Vagina (tissue), 2 donors: ENCODE measurements at regions not wholly inside any gene's neighbourhood (a gene's known extent, or its start where the extent isn't known, plus 50 kb on each side); places are given as distances from the start of the nearest gene placed in this dataset.

Experiments
- DNase-seq, 2 donors: peaks; one replicate each; pipeline ENCODE4 v3.0.0-alpha.2; 2017; ENCODE audit errors: extremely low spot score in 2 of 2
- H3K27ac ChIP-seq: fragments of 200-600 bp; sonication (generic); one replicate; pipeline ENCODE4 v1.5.1; 2019
- H3K27me3 ChIP-seq: fragments of 200-600 bp; sonication (generic); one replicate; pipeline ENCODE4 v1.5.1; 2019
- H3K36me3 ChIP-seq, 2 donors: fragments of 200-600 bp; sonication (generic); one replicate each; pipeline ENCODE4 v1.5.1; 2017 to 2019
- H3K4me1 ChIP-seq: fragments of 200-600 bp; sonication (generic); one replicate; pipeline ENCODE4 v1.5.1; 2019
- H3K4me3 ChIP-seq, 2 donors: fragments of 200-600 bp; sonication (generic); 1 replicate in 1 of 2; 2 replicates in 1 of 2; pipeline ENCODE4 v1.5.1; 2016 to 2019
- H3K9me3 ChIP-seq: fragments of 200-600 bp; sonication (generic); one replicate; pipeline ENCODE4 v1.5.1; 2019
- POLR2A ChIP-seq, 2 donors: fragments of 450-650 bp; IDR thresholded peaks; one replicate each; pipeline ENCODE4 v1.6.1; 2017; ENCODE audit warnings: antibody characterized with exemption in 2 of 2, mild to moderate bottlenecking in 2 of 2, moderate library complexity in 2 of 2
- POLR2AphosphoS5 ChIP-seq, 2 donors: sonication (generic); formaldehyde crosslinking; IDR thresholded peaks; one replicate each; pipeline ENCODE4 v1.9.0; 2017; ENCODE audit warnings: antibody characterized with exemption in 2 of 2, mild to moderate bottlenecking in 2 of 2, low read depth in 1 of 2; ENCODE audit not compliant: insufficient read depth in 1 of 2
- intact Hi-C: fragments of 100-400 bp; cut with DNase I; formaldehyde crosslinking; loops from one replicate; pipeline ENCODE4 v1.15.1; 2023
- TF ChIP-seq, protein P1 (sequence below), 3 experiments: fragments of 450-650 bp in 2 of 3; fragments of 200-600 bp in 1 of 3; sonication (generic) in 1 of 3; IDR thresholded peaks; one replicate each; pipeline ENCODE4 v1.5.1; 2017 to 2019; ENCODE audit warnings: antibody characterized with exemption in 3 of 3, mild to moderate bottlenecking in 2 of 3, moderate library complexity in 2 of 3

DNA sequence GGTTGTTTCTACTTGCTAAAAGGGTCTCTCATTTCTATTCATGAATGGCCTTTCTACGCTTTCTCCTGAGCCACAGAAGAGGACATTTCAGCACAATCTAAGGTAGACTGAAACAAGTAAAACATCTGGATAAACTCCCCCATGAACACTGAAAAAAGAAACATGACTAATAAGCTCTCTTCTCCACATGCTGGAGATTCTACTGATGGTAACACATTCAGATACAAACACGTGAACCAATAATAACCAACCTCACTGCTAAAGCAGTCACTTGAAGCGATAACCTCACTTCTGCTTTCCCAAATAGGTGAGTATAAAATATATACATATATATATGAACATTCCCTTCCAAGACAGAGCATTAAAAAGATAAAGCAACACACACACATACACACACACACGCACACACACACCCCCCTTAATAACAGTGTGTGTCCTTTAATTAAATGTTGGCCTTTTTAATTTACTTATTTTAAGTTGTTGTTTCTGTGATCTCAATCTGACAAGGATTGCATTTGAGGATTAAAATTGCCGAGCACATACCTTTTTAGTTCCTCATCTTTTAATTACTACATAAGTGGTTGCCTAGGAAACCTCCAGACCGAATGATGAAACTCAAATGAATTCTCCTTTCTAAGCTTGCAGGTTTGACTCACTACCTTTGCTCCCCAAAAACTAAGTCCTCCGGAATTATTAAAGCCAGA lies 292.4 kb upstream of the KLF14 start:
- Histone ChIP-seq H3K4me3 (no peak overlapping the region), H3K27me3 (no peaks in the 10 kb centered on the region), H3K4me1 (peaks cover 73% of the 10 kb centered on the region), H3K36me3 (peaks cover 0 to 8% of the 10 kb centered on the region in 2 donors), H3K9me3 (no peaks in the 10 kb centered on the region), H3K27ac (no peak overlapping the region)
- no peak for DNase-seq
- TF ChIP-seq, protein P1, sequence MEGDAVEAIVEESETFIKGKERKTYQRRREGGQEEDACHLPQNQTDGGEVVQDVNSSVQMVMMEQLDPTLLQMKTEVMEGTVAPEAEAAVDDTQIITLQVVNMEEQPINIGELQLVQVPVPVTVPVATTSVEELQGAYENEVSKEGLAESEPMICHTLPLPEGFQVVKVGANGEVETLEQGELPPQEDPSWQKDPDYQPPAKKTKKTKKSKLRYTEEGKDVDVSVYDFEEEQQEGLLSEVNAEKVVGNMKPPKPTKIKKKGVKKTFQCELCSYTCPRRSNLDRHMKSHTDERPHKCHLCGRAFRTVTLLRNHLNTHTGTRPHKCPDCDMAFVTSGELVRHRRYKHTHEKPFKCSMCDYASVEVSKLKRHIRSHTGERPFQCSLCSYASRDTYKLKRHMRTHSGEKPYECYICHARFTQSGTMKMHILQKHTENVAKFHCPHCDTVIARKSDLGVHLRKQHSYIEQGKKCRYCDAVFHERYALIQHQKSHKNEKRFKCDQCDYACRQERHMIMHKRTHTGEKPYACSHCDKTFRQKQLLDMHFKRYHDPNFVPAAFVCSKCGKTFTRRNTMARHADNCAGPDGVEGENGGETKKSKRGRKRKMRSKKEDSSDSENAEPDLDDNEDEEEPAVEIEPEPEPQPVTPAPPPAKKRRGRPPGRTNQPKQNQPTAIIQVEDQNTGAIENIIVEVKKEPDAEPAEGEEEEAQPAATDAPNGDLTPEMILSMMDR (IDR thresholded peaks at IDR 0.05) = no peak
- TF ChIP-seq POLR2AphosphoS5 (IDR thresholded peaks at IDR 0.05; ENCODE audit: insufficient read depth in 1 of 2, low read depth in 1 of 2) = no peak
- no peak for TF ChIP-seq POLR2A (IDR thresholded peaks at IDR 0.05)
- intact Hi-C loops = no loop called here

DNA sequence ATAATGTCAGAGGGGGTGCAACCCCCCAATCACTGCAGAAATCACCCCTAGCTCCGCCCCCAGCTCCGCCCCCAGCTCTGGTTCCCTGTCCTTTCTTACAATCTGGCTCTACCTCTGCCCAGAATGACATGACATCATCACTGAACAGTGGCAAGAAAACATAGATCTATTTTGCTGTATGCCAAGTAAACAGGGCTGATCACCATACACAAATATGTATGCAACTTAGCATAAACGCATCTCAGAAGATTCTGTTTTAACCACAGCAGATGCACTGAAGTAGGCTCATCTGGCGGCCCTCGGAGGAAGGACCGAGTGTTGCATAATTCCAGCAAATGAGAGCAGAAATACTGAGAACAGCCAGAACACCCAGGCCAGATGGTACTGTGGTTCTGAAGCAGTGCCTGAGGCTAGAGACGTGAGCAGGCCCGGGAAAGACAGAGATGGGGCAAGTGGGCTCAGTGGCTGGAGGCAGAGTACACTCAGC lies 293.3 kb upstream of the KLF14 start:
- TF ChIP-seq POLR2AphosphoS5 (IDR thresholded peaks at IDR 0.05; ENCODE audit: insufficient read depth in 1 of 2, low read depth in 1 of 2) (no peak), POLR2A (IDR thresholded peaks at IDR 0.05) (no peak)
- TF ChIP-seq, protein P1 (IDR thresholded peaks at IDR 0.05) = no peak
- H3K9me3 ChIP-seq = no peaks in the 10 kb centered on the region
- no peak for DNase-seq
- H3K27me3 ChIP-seq = no peaks in the 10 kb centered on the region
- intact Hi-C loops = no loop called here
- H3K4me1 ChIP-seq = peaks cover 73% of the 10 kb centered on the region
- peaks cover 0 to 8% of the 10 kb centered on the region in 2 donors for H3K36me3 ChIP-seq
- no peak overlapping the region for H3K4me3 ChIP-seq
- peak overlapping the region; percentile 17 for H3K27ac ChIP-seq

DNA sequence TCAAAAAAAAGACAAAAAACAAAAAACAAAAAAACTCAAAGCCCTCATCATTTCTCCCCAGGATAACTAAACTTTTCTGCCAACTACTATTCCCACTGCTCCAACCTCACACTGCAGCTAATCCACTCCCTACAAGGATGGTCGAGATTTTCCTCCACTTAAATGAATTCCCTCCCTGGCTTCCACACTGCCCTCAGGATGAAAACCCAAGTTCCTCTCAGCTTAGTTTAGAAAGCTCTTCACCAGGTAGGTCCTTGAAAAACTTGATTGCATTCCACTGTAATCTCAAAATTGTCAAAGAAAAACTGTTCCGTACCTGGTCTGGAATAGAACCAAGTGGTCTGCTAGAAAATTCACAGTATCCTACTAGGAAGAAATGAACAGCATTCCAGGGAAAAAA lies 294.3 kb upstream of the KLF14 start:
- peaks cover 73% of the 10 kb centered on the region for H3K4me1 ChIP-seq
- H3K27me3 ChIP-seq = no peaks in the 10 kb centered on the region
- H3K9me3 ChIP-seq = no peaks in the 10 kb centered on the region
- H3K27ac ChIP-seq = peak overlapping the region; percentile 17
- H3K4me3 ChIP-seq = no peak overlapping the region
- peaks cover 0 to 3% of the 10 kb centered on the region in 2 donors for H3K36me3 ChIP-seq
- DNase-seq = no peak
- intact Hi-C loops = no loop called here
- no peak for TF ChIP-seq POLR2A (IDR thresholded peaks at IDR 0.05)
- TF ChIP-seq, protein P1 (IDR thresholded peaks at IDR 0.05) = no peak
- TF ChIP-seq POLR2AphosphoS5 (IDR thresholded peaks at IDR 0.05; ENCODE audit: insufficient read depth in 1 of 2, low read depth in 1 of 2) = no peak

DNA sequence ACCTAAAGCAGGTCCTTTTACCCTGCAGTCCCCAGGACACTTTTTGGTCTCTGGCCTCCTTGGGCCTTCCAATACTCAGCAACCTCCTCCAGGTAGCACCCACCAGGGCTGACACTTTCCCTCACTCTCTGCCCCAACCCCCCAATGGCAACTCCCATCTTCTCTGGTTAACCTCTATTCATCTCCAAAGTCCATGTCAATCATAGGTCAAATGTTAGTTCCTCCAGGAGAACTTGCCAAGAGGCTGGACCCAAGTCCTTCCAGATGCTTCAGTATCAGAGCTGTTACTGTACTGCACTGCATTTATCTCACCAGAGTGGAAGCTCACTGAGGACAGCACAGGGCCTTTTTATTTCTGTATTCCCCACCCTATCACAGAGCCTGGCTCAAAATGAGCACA lies 295.0 kb upstream of the KLF14 start:
- H3K4me3 ChIP-seq = no peak overlapping the region
- TF ChIP-seq POLR2AphosphoS5 (IDR thresholded peaks at IDR 0.05; ENCODE audit: insufficient read depth in 1 of 2, low read depth in 1 of 2) (no peak), POLR2A (IDR thresholded peaks at IDR 0.05) (no peak)
- TF ChIP-seq, protein P1 (IDR thresholded peaks at IDR 0.05) = no peak
- DNase-seq = no peak
- H3K4me1 ChIP-seq = peaks cover 77% of the 10 kb centered on the region
- no peak overlapping the region for H3K27ac ChIP-seq
- no peaks in the 10 kb centered on the region for H3K36me3 ChIP-seq
- intact Hi-C loops = no loop called here
- H3K9me3 ChIP-seq = no peaks in the 10 kb centered on the region
- no peaks in the 10 kb centered on the region for H3K27me3 ChIP-seq
